Fibroblast of skin of back (primary cell): ENCODE measurements at regions not wholly inside any gene's neighbourhood (a gene's known extent, or its start where the extent isn't known, plus 50 kb on each side); places are given as distances from the start of the nearest gene placed in this dataset.

Source experiments
- DNase-seq: peaks from one replicate; pipeline ENCODE4 v3.0.0-alpha.2; 2013

- no peak for DNase-seq
Observed at GRCh38 chr11:134639586-134640330, 227.7 kb upstream of the B3GAT1 start.

GRCh38 chr11:134638796-134639430 lies 226.9 kb upstream of the B3GAT1 start:
- DNase-seq: no peak

GRCh38 chr11:134637091-134638015 lies 225.3 kb upstream of the B3GAT1 start:
- DNase-seq: no peak

GRCh38 chr11:134636071-134636470 lies 224.0 kb upstream of the B3GAT1 start:
- DNase-seq: no peak

GRCh38 chr11:134634897-134635831 lies 223.1 kb upstream of the B3GAT1 start:
- DNase-seq: no peak

GRCh38 chr11:134633276-134633675 lies 221.2 kb upstream of the B3GAT1 start:
- DNase-seq: no peak

- no peak for DNase-seq
Observed at GRCh38 chr11:134632347-134633119, 220.5 kb upstream of the B3GAT1 start.

GRCh38 chr11:134630861-134631260 lies 218.8 kb upstream of the B3GAT1 start:
- no peak for DNase-seq

- DNase-seq: no peak
Observed at GRCh38 chr11:134628426-134628825, 216.4 kb upstream of the B3GAT1 start.

GRCh38 chr11:134626032-134626431 lies 214.0 kb upstream of the B3GAT1 start:
- DNase-seq: no peak

- DNase-seq: no peak
Observed at GRCh38 chr11:134625631-134626030, 213.6 kb upstream of the B3GAT1 start.

- no peak for DNase-seq
Observed at GRCh38 chr11:134625151-134625550, 213.1 kb upstream of the B3GAT1 start.

- DNase-seq: no peak
Observed at GRCh38 chr11:134624166-134624920, 212.3 kb upstream of the B3GAT1 start.

GRCh38 chr11:134623711-134624110 lies 211.7 kb upstream of the B3GAT1 start:
- DNase-seq: no peak

GRCh38 chr11:134622458-134622857 lies 210.4 kb upstream of the B3GAT1 start:
- no peak for DNase-seq

GRCh38 chr11:134617360-134617759 lies 205.3 kb upstream of the B3GAT1 start:
- no peak for DNase-seq

GRCh38 chr11:134616038-134616437 lies 204.0 kb upstream of the B3GAT1 start:
- no peak for DNase-seq

- no peak for DNase-seq
Observed at GRCh38 chr11:134615041-134615615, 203.1 kb upstream of the B3GAT1 start.

- no peak for DNase-seq
Observed at GRCh38 chr11:134614141-134614540, 202.1 kb upstream of the B3GAT1 start.

GRCh38 chr11:134613646-134614045 lies 201.6 kb upstream of the B3GAT1 start:
- no peak for DNase-seq
